GM12892 (cell line): ENCODE measurements at regions not wholly inside any gene's neighbourhood (a gene's known extent, or its start where the extent isn't known, plus 50 kb on each side); places are given as distances from the start of the nearest gene placed in this dataset.

Source experiments
- POLR2A ChIP-seq: IDR thresholded peaks from 2 replicates; pipeline ENCODE4 v1.6.1; 2011; ENCODE audit warnings: low read depth, low read length, control low read depth
- POLR2AphosphoS5 ChIP-seq: IDR thresholded peaks from 2 replicates; pipeline ENCODE4 v1.6.1; 2011; ENCODE audit warnings: low read depth, low read length, control low read depth
- TAF1 ChIP-seq: IDR thresholded peaks from 2 replicates; pipeline ENCODE4 v1.6.1; 2011; ENCODE audit warnings: low read depth, mild to moderate bottlenecking, control low read depth, low read length, borderline replicate concordance

DNA sequence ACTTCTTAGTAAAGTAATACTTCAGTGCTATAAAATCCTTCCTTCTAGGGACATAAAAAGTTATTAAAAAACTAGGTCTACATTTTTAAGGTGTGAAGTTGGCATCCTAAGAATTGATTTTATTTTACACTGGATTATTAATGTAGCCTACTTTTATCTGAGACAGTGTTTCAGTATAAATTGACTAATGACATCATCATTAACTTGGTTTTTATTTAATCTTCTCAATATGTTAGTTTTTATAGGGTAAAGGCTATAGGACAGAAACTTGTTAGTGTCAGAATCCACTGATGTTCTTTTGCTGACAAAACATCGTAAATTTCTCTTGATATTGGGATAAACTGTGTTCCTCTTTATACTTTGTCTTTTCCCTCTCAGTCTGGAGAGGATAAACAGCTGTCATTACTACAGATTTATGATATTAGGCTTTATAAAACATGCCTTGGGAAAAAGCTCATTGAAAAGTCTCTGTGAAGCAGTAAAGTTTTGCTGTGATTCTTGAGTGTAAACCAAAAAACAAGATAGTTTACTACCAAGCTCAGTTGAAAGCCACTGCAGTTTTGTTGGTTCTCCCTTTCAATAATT is 569.9 kb downstream of the EPHA4 start:
- TF ChIP-seq POLR2A (no peak), POLR2AphosphoS5 (no peak), TAF1 (no peak)
